Right lobe of liver (tissue), 6 donors: ENCODE measurements at regions not wholly inside any gene's neighbourhood (a gene's known extent, or its start where the extent isn't known, plus 50 kb on each side); places are given as distances from the start of the nearest gene placed in this dataset.
"Not testable (repeated sequence)": the region's sequence is repeated elsewhere in the genome, so short reads cannot be mapped to it uniquely, and the experiment has no call there.

Experiments used
- ATAC-seq, 4 donors: fragments of 200-7000 bp; cut with Tn5 transposase; one replicate each; pipeline ENCODE4 v1.9.1; 2020; ENCODE audit warnings: mild to moderate bottlenecking in 4 of 4, moderate library complexity in 4 of 4
- DNase-seq, 3 donors: peaks; one replicate each; pipeline ENCODE4 v3.0.0-alpha.2; 2020
- H3K27ac ChIP-seq, 3 donors: fragments of 200-600 bp; one replicate each; pipeline ENCODE4 v1.8.0; 2022
- H3K27me3 ChIP-seq, 2 donors: fragments of 200-600 bp; one replicate each; pipeline ENCODE4 v1.8.0; 2022
- H3K36me3 ChIP-seq, 4 donors: fragments of 200-600 bp; sonication (generic) in 1 of 4; one replicate each; pipeline versions ENCODE4 v1.5.1 to v1.8.0; 2017 to 2022; ENCODE audit warnings: control low read depth in 1 of 4
- H3K4me1 ChIP-seq, 4 donors: fragments of 200-600 bp; sonication (generic) in 1 of 4; one replicate each; pipeline versions ENCODE4 v1.5.1 to v1.8.0; 2017 to 2022; ENCODE audit warnings: control low read depth in 1 of 4
- H3K4me3 ChIP-seq, 3 donors: fragments of 200-600 bp; one replicate each; pipeline ENCODE4 v1.8.0; 2022
- H3K9me3 ChIP-seq, 4 donors: fragments of 200-600 bp; sonication (generic) in 1 of 4; one replicate each; pipeline versions ENCODE4 v1.5.1 to v1.8.0; 2017 to 2022; ENCODE audit warnings: control low read depth in 1 of 4
- POLR2A ChIP-seq: fragments of 450-650 bp; IDR thresholded peaks from one replicate; pipeline ENCODE4 v1.6.1; 2017; ENCODE audit warnings: antibody characterized with exemption, mild to moderate bottlenecking
- WGBS: methylation state at CpG from one replicate; pipeline ENCODE4 v1.1.6; 2018; ENCODE audit warnings: low coverage, low lambda C conversion rate; ENCODE audit not compliant: insufficient coverage; ENCODE audit errors: missing lambda C conversion rate; 5-methylcytosine and 5-hydroxymethylcytosine counted together
- intact Hi-C, 2 donors: fragments of 100-400 bp; cut with DNase I; formaldehyde crosslinking; loops; one replicate each; pipeline versions ENCODE4 v1.11.2 to v1.14.1; 2022
- TF ChIP-seq, protein P1 (sequence below), 4 donors: fragments of 200-600 bp in 3 of 4; fragments of 450-650 bp in 1 of 4; IDR thresholded peaks; one replicate each; pipeline versions ENCODE4 v1.5.1 to v1.8.0; 2016 to 2022; ENCODE audit warnings: antibody characterized with exemption in 4 of 4, mild to moderate bottlenecking in 2 of 4
- donor health status: DM: no; HTN: yes; CAD: no.
- donor health status: DM: no; HTN: no; CAD: no.
- donor health status: DM: no; HTN: no; CAD: no.
- donor health status: DM: no; HTN: yes; CAD: no.
- donor health status: DM: no; HTN: yes; CAD: no.

DNA sequence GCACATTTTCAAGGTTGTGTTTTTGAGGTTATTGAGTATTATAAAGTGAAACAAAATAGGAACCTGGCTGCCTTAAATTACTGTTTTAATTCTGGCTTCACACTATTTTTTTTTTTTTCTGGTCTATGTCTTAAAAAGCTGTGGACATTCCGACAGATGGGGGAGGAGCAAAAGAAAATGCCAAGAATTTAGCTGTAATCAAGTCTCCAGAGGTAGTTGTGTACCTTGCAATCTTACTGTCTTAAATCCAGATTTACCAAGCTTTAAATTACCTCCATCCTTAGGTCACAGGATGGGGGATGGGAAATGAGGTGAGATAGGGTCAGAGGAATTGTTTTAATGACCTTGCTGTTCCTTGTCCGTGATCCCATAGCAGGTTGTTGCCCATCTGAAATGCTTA lies 182.8 kb downstream of the UTRN start:
- Histone ChIP-seq H3K36me3 (peaks cover 0 to 5% (median 0%) of the 10 kb centered on the region in 4 donors), H3K4me3 (no peak overlapping the region), H3K27ac (no peak overlapping the region), H3K9me3 (no peaks in the 10 kb centered on the region), H3K4me1 (no peaks in the 10 kb centered on the region), H3K27me3 (no peaks in the 10 kb centered on the region)
- 89% methylated on average over 2 of the region's 2 CpGs for WGBS
- TF ChIP-seq, protein P1, sequence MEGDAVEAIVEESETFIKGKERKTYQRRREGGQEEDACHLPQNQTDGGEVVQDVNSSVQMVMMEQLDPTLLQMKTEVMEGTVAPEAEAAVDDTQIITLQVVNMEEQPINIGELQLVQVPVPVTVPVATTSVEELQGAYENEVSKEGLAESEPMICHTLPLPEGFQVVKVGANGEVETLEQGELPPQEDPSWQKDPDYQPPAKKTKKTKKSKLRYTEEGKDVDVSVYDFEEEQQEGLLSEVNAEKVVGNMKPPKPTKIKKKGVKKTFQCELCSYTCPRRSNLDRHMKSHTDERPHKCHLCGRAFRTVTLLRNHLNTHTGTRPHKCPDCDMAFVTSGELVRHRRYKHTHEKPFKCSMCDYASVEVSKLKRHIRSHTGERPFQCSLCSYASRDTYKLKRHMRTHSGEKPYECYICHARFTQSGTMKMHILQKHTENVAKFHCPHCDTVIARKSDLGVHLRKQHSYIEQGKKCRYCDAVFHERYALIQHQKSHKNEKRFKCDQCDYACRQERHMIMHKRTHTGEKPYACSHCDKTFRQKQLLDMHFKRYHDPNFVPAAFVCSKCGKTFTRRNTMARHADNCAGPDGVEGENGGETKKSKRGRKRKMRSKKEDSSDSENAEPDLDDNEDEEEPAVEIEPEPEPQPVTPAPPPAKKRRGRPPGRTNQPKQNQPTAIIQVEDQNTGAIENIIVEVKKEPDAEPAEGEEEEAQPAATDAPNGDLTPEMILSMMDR (IDR thresholded peaks at IDR 0.05) = no peak
- no peak for TF ChIP-seq POLR2A
- intact Hi-C loops = no loop called here
- ATAC-seq (no peak), DNase-seq (no peak)

DNA sequence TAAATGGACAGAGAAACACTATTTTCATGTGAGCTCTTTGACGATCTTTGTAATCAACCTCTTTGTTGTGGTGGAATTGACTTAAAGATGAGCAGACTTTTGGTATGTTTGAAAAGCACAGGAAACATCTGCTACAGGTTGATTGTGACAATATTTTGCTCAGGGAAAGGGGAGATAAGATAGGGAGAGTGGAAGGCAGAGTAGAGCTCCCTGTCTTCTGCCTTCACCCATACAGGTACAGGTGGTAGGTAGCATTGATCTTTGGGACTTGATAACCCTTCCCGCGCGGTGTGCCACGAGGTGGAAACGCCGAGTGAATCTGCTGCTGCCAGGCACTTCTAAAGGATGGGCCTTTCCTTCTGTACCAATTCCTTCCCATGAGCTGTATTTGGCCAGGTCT lies 183.6 kb downstream of the UTRN start:
- DNase-seq (no peak), ATAC-seq (no peak)
- 64% methylated on average over 1 of the region's 7 CpGs for WGBS
- no peaks in the 10 kb centered on the region for H3K27me3 ChIP-seq
- H3K9me3 ChIP-seq = no peaks in the 10 kb centered on the region
- intact Hi-C loops = no loop called here
- TF ChIP-seq, protein P1 (IDR thresholded peaks at IDR 0.05) = no peak
- TF ChIP-seq POLR2A = no peak
- no peak overlapping the region for H3K4me3 ChIP-seq
- H3K27ac ChIP-seq = no peak overlapping the region
- H3K36me3 ChIP-seq = peaks cover 0 to 4% (median 0%) of the 10 kb centered on the region in 4 donors
- no peaks in the 10 kb centered on the region for H3K4me1 ChIP-seq

DNA sequence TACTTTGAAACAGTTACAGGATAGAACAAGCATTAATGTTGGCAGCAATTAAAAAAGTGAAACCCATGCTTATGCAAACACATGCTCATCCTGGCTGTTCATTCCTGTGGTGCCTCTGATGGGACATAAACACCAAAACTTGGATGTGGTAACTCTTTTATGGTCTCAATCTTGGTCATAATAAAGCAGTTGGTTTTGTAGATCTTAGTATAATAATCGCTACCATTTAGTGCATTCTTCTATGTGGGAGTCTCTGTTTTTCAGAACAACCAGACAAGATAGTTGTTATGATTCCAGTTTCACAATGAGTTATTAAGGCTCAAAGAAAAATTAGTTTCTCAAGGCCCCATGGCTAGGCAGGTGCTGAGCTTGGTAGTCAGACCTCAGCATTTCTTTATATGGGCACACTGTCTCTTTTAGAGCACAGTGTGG lies 184.0 kb downstream of the UTRN start:
- no peak overlapping the region for H3K4me3 ChIP-seq
- H3K27me3 ChIP-seq = no peaks in the 10 kb centered on the region
- peaks cover 0 to 5% (median under 1%) of the 10 kb centered on the region in 4 donors for H3K36me3 ChIP-seq
- DNase-seq = no peak
- H3K9me3 ChIP-seq = no peaks in the 10 kb centered on the region
- TF ChIP-seq, protein P1 (IDR thresholded peaks at IDR 0.05) = no peak
- no peak for TF ChIP-seq POLR2A
- peak in 1 of 4 donors; percentile 31 for ATAC-seq
- no peaks in the 10 kb centered on the region for H3K4me1 ChIP-seq
- intact Hi-C loops = no loop called here
- no peak overlapping the region for H3K27ac ChIP-seq
- WGBS = 100% methylated on average over 1 of the region's 1 CpG

DNA sequence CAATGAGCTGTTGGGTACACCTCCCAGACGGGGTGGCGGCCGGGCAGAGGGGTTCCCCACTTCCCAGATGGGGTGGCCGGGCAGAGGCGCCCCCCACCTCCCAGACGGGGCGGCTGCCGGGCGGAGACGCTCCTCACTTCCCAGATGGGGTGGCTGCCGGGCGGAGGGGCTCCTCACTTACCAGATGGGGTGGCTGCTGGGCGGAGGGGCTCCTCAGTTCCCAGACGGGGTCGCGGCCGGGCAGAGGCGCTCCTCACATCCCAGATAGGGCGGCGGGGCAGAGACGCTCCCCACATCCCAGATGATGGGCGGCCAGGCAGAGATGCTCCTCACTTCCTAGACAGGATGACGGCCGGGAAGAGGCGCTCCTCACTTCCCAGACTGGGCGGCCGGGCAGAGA lies 185.1 kb downstream of the UTRN start:
- H3K27me3 ChIP-seq, intact Hi-C loops, DNase-seq, H3K4me3 ChIP-seq, H3K27ac ChIP-seq, H3K9me3 ChIP-seq, ATAC-seq, H3K4me1 ChIP-seq: not testable (repeated sequence)
- 100% methylated on average over 4 of the region's 27 CpGs for WGBS
- H3K36me3 ChIP-seq = peaks cover 0 to 11% (median 4%) of the 10 kb centered on the region in 4 donors

DNA sequence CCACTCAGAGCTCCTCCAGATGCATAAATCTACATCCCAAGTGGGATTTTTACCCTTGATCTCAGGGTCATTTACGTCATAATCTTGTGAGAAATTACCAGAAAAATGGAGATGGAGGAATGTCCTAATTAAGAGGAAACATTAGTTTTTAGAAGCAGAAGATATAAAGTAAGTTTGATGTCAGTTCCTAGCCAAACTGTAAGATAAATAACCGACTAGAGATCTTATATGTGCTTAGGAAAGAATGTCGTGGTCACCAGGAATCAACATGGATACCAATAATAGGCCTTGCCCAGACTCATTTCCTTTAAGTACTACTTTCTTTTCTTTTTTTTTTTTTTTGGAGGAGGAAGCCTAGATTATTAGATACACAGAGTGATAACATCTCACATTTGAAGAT lies 186.9 kb downstream of the UTRN start:
- TF ChIP-seq, protein P1 (IDR thresholded peaks at IDR 0.05) = no peak
- no peak for TF ChIP-seq POLR2A
- intact Hi-C loops = no loop called here
- Histone ChIP-seq H3K4me1 (no peaks in the 10 kb centered on the region), H3K27ac (no peak overlapping the region), H3K9me3 (no peaks in the 10 kb centered on the region), H3K27me3 (no peaks in the 10 kb centered on the region), H3K36me3 (peaks cover 0 to 14% (median 4%) of the 10 kb centered on the region in 4 donors), H3K4me3 (no peak overlapping the region)
- 72% methylated on average over 3 of the region's 3 CpGs for WGBS
- DNase-seq (no peak), ATAC-seq (no peak)
